WTC11 (cell line): ENCODE measurements at regions not wholly inside any gene's neighbourhood (a gene's known extent, or its start where the extent isn't known, plus 50 kb on each side); places are given as distances from the start of the nearest gene placed in this dataset.

Source experiments
- ATAC-seq: fragments of 200-7000 bp; cut with Tn5 transposase; 2 replicates; pipeline ENCODE4 v1.10.0; 2021; ENCODE audit warnings: mild to moderate bottlenecking, moderate library complexity
- CTCF ChIA-PET: fragments of 300-600 bp; sonication (Branson Sonifier 250); formaldehyde crosslinking; loops from one replicate; lab custom pipeline; 2021; ENCODE audit warnings: antibody characterized with exemption; lab: Charles Lee
- POLR2A ChIA-PET: fragments of 350-600 bp; sonication (Branson Sonifier 250); formaldehyde crosslinking; loops from one replicate; lab custom pipeline; 2021; ENCODE audit warnings: antibody characterized with exemption; lab: Charles Lee
- DNase-seq: peaks from one replicate; pipeline ENCODE4 v3.0.0; 2021; ENCODE audit warnings: low spot score
- H3K27ac Mint-ChIP-seq: 2 replicates; pipeline ENCODE4 v1.8.0; 2021; ENCODE audit warnings: mixed read lengths
- H3K27me3 Mint-ChIP-seq: 2 replicates; pipeline ENCODE4 v1.8.0; 2021; ENCODE audit warnings: low read depth, mild to moderate bottlenecking, moderate library complexity, mixed read lengths
- H3K36me3 Mint-ChIP-seq: 2 replicates; pipeline ENCODE4 v1.8.0; 2021; ENCODE audit warnings: mixed read lengths
- H3K4me1 Mint-ChIP-seq: 2 replicates; pipeline ENCODE4 v1.8.0; 2022; ENCODE audit warnings: mixed read lengths
- H3K4me3 Mint-ChIP-seq: 2 replicates; pipeline ENCODE4 v1.8.0; 2021; ENCODE audit warnings: mild to moderate bottlenecking, moderate library complexity, mixed read lengths
- H3K9me3 Mint-ChIP-seq: 2 replicates; pipeline ENCODE4 v1.8.0; 2021; ENCODE audit warnings: mixed read lengths
- CBFB ChIP-seq: sonication (generic); formaldehyde crosslinking; IDR thresholded peaks from 2 replicates; pipeline ENCODE4 v1.8.1; 2022; ENCODE audit warnings: mild to moderate bottlenecking, low read depth, missing genetic modification reagents
- CREB1 ChIP-seq: sonication (generic); formaldehyde crosslinking; IDR thresholded peaks from 2 replicates; pipeline ENCODE4 v1.8.0; 2023; ENCODE audit warnings: mild to moderate bottlenecking, missing genetic modification reagents
- HMGA2 ChIP-seq: fragments of 250-450 bp; sonication (Bioruptor Pico); IDR thresholded peaks from 2 replicates; pipeline ENCODE4 v1.4.0; 2021; ENCODE audit warnings: mild to moderate bottlenecking, moderate library complexity
- NFATC4 ChIP-seq: fragments of 250-450 bp; sonication (Bioruptor Pico); IDR thresholded peaks from 2 replicates; pipeline ENCODE4 v1.9.0; 2021; ENCODE audit warnings: mild to moderate bottlenecking
- NR2C2 ChIP-seq: sonication (generic); formaldehyde crosslinking; IDR thresholded peaks from 2 replicates; pipeline ENCODE4 v1.8.0; 2022; ENCODE audit warnings: mild to moderate bottlenecking, missing genetic modification reagents
- NR3C1 ChIP-seq: sonication (generic); formaldehyde crosslinking; conservative IDR thresholded peaks from 2 replicates; pipeline ENCODE4 v1.8.1; 2023; ENCODE audit warnings: low read depth, mild to moderate bottlenecking, missing genetic modification reagents
- SMAD4 ChIP-seq: sonication (generic); formaldehyde crosslinking; IDR thresholded peaks from 2 replicates; pipeline ENCODE4 v1.8.0; 2022; ENCODE audit warnings: mild to moderate bottlenecking, missing genetic modification reagents
- SOX15 ChIP-seq: fragments of 250-450 bp; sonication (Bioruptor Pico); IDR thresholded peaks from 2 replicates; pipeline ENCODE4 v1.9.0; 2021; ENCODE audit warnings: mild to moderate bottlenecking
- TP53 ChIP-seq: sonication (generic); formaldehyde crosslinking; IDR thresholded peaks from 2 replicates; pipeline ENCODE4 v1.8.1; 2023; ENCODE audit warnings: mild to moderate bottlenecking, missing genetic modification reagents
- ZNF263 ChIP-seq: sonication (generic); formaldehyde crosslinking; IDR thresholded peaks from 2 replicates; pipeline ENCODE4 v1.8.1; 2022; ENCODE audit warnings: low read depth, mild to moderate bottlenecking, moderate library complexity, missing genetic modification reagents
- ZNF317 ChIP-seq: sonication (generic); formaldehyde crosslinking; IDR thresholded peaks from 2 replicates; pipeline ENCODE4 v1.8.1; 2023; ENCODE audit warnings: low read depth, mild to moderate bottlenecking, moderate library complexity, missing genetic modification reagents, borderline replicate concordance
- ZNF416 ChIP-seq: fragments of 250-450 bp; sonication (Bioruptor Pico); IDR thresholded peaks from 2 replicates; pipeline ENCODE4 v1.9.0; 2021; ENCODE audit warnings: mild to moderate bottlenecking, inconsistent platforms
- TF ChIP-seq, protein P1 (sequence below): sonication (generic); formaldehyde crosslinking; IDR thresholded peaks from 2 replicates; pipeline ENCODE4 v1.8.1; 2022; ENCODE audit warnings: missing genetic modification reagents, borderline replicate concordance
- TF ChIP-seq, protein P2 (sequence below): sonication (generic); formaldehyde crosslinking; conservative IDR thresholded peaks from 2 replicates; pipeline ENCODE4 v1.8.1; 2022; ENCODE audit warnings: mild to moderate bottlenecking, missing genetic modification reagents
- TF ChIP-seq, protein P3 (sequence below): fragments of 250-450 bp; sonication (Bioruptor Pico); IDR thresholded peaks from 2 replicates; pipeline ENCODE4 v1.9.0; 2021; ENCODE audit warnings: mild to moderate bottlenecking
- TF ChIP-seq, protein P4 (sequence below): sonication (generic); formaldehyde crosslinking; IDR thresholded peaks from 2 replicates; pipeline ENCODE4 v1.8.0; 2022; ENCODE audit warnings: missing genetic modification reagents
- TF ChIP-seq, protein P5 (sequence below): sonication (generic); formaldehyde crosslinking; IDR thresholded peaks from 2 replicates; pipeline ENCODE4 v1.8.1; 2022; ENCODE audit warnings: mild to moderate bottlenecking, missing genetic modification reagents, moderate library complexity, borderline replicate concordance
- TF ChIP-seq, protein P6 (sequence below): sonication (generic); formaldehyde crosslinking; IDR thresholded peaks from 2 replicates; pipeline ENCODE4 v1.8.1; 2023; ENCODE audit warnings: mild to moderate bottlenecking, missing genetic modification reagents, borderline replicate concordance
- TF ChIP-seq, protein P7 (sequence below): sonication (generic); formaldehyde crosslinking; IDR thresholded peaks from 2 replicates; pipeline ENCODE4 v1.8.0; 2023; ENCODE audit warnings: missing genetic modification reagents
- TF ChIP-seq, protein P8 (sequence below): fragments of 250-450 bp; sonication (Bioruptor Pico); IDR thresholded peaks from 2 replicates; pipeline ENCODE4 v1.9.0; 2021; ENCODE audit warnings: mild to moderate bottlenecking, borderline replicate concordance

DNA sequence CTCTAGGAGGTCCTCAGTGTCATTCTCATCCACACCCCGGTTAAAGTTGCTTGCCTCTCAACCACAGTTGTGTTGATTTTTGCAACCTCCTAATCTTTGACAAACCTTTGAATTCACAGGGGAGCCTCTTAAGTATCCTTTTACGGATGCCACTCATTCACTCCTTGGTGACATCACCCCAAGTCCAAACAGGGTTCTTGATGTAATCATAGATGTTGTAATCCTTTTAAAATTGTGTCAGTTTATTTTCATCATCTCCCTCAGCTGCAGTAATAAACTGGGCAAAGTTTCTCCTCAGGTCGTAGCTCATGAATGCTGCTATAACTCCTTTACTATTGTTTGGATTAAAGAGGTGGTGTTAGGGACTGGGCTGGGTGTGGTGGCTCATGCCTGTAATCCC is 637.2 kb upstream of the NUDT12 start:
- ChIA-PET CTCF (no interaction called here), POLR2A (no interaction called here)

More for the DNA sequence above, 637.2 kb upstream of the NUDT12 start:
- peaks cover 3% of the 10 kb centered on the region for H3K4me1 Mint-ChIP-seq
- H3K27ac Mint-ChIP-seq, result no peak overlapping the region
- DNase-seq (no peak), ATAC-seq (no peak)
- no peaks in the 10 kb centered on the region for H3K27me3 Mint-ChIP-seq
- H3K36me3 Mint-ChIP-seq, result no peaks in the 10 kb centered on the region
- H3K4me3 Mint-ChIP-seq, result no peak overlapping the region
- TF ChIP-seq ZNF263 (no peak), NR2C2 (CRISPR knock-in tag) (no peak), NR3C1 (CRISPR knock-in tag) (no peak), SOX15 (CRISPR knock-in tag) (no peak), TP53 (CRISPR knock-in tag) (no peak), CREB1 (CRISPR knock-in tag) (no peak), SMAD4 (CRISPR knock-in tag) (no peak), NFATC4 (CRISPR knock-in tag) (no peak), ZNF416 (CRISPR knock-in tag) (no peak), CBFB (no peak), ZNF317 (CRISPR knock-in tag) (no peak), HMGA2 (CRISPR knock-in tag) (no peak)
- TF ChIP-seq, protein P1, sequence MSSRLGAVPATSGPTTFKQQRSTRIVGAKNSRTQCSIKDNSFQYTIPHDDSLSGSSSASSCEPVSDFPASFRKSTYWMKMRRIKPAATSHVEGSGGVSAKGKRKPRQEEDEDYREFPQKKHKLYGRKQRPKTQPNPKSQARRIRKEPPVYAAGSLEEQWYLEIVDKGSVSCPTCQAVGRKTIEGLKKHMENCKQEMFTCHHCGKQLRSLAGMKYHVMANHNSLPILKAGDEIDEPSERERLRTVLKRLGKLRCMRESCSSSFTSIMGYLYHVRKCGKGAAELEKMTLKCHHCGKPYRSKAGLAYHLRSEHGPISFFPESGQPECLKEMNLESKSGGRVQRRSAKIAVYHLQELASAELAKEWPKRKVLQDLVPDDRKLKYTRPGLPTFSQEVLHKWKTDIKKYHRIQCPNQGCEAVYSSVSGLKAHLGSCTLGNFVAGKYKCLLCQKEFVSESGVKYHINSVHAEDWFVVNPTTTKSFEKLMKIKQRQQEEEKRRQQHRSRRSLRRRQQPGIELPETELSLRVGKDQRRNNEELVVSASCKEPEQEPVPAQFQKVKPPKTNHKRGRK (CRISPR knock-in tag), result no peak
- TF ChIP-seq, protein P2, sequence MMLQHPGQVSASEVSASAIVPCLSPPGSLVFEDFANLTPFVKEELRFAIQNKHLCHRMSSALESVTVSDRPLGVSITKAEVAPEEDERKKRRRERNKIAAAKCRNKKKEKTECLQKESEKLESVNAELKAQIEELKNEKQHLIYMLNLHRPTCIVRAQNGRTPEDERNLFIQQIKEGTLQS (CRISPR knock-in tag), result no peak
- TF ChIP-seq, protein P3, sequence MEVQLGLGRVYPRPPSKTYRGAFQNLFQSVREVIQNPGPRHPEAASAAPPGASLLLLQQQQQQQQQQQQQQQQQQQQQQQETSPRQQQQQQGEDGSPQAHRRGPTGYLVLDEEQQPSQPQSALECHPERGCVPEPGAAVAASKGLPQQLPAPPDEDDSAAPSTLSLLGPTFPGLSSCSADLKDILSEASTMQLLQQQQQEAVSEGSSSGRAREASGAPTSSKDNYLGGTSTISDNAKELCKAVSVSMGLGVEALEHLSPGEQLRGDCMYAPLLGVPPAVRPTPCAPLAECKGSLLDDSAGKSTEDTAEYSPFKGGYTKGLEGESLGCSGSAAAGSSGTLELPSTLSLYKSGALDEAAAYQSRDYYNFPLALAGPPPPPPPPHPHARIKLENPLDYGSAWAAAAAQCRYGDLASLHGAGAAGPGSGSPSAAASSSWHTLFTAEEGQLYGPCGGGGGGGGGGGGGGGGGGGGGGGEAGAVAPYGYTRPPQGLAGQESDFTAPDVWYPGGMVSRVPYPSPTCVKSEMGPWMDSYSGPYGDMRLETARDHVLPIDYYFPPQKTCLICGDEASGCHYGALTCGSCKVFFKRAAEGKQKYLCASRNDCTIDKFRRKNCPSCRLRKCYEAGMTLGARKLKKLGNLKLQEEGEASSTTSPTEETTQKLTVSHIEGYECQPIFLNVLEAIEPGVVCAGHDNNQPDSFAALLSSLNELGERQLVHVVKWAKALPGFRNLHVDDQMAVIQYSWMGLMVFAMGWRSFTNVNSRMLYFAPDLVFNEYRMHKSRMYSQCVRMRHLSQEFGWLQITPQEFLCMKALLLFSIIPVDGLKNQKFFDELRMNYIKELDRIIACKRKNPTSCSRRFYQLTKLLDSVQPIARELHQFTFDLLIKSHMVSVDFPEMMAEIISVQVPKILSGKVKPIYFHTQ (CRISPR knock-in tag), result no peak
- TF ChIP-seq, protein P4, sequence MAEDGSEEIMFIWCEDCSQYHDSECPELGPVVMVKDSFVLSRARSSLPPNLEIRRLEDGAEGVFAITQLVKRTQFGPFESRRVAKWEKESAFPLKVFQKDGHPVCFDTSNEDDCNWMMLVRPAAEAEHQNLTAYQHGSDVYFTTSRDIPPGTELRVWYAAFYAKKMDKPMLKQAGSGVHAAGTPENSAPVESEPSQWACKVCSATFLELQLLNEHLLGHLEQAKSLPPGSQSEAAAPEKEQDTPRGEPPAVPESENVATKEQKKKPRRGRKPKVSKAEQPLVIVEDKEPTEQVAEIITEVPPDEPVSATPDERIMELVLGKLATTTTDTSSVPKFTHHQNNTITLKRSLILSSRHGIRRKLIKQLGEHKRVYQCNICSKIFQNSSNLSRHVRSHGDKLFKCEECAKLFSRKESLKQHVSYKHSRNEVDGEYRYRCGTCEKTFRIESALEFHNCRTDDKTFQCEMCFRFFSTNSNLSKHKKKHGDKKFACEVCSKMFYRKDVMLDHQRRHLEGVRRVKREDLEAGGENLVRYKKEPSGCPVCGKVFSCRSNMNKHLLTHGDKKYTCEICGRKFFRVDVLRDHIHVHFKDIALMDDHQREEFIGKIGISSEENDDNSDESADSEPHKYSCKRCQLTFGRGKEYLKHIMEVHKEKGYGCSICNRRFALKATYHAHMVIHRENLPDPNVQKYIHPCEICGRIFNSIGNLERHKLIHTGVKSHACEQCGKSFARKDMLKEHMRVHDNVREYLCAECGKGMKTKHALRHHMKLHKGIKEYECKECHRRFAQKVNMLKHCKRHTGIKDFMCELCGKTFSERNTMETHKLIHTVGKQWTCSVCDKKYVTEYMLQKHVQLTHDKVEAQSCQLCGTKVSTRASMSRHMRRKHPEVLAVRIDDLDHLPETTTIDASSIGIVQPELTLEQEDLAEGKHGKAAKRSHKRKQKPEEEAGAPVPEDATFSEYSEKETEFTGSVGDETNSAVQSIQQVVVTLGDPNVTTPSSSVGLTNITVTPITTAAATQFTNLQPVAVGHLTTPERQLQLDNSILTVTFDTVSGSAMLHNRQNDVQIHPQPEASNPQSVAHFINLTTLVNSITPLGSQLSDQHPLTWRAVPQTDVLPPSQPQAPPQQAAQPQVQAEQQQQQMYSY (CRISPR knock-in tag), result no peak
- TF ChIP-seq, protein P5, sequence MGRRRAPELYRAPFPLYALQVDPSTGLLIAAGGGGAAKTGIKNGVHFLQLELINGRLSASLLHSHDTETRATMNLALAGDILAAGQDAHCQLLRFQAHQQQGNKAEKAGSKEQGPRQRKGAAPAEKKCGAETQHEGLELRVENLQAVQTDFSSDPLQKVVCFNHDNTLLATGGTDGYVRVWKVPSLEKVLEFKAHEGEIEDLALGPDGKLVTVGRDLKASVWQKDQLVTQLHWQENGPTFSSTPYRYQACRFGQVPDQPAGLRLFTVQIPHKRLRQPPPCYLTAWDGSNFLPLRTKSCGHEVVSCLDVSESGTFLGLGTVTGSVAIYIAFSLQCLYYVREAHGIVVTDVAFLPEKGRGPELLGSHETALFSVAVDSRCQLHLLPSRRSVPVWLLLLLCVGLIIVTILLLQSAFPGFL (CRISPR knock-in tag), result no peak
- TF ChIP-seq, protein P6, sequence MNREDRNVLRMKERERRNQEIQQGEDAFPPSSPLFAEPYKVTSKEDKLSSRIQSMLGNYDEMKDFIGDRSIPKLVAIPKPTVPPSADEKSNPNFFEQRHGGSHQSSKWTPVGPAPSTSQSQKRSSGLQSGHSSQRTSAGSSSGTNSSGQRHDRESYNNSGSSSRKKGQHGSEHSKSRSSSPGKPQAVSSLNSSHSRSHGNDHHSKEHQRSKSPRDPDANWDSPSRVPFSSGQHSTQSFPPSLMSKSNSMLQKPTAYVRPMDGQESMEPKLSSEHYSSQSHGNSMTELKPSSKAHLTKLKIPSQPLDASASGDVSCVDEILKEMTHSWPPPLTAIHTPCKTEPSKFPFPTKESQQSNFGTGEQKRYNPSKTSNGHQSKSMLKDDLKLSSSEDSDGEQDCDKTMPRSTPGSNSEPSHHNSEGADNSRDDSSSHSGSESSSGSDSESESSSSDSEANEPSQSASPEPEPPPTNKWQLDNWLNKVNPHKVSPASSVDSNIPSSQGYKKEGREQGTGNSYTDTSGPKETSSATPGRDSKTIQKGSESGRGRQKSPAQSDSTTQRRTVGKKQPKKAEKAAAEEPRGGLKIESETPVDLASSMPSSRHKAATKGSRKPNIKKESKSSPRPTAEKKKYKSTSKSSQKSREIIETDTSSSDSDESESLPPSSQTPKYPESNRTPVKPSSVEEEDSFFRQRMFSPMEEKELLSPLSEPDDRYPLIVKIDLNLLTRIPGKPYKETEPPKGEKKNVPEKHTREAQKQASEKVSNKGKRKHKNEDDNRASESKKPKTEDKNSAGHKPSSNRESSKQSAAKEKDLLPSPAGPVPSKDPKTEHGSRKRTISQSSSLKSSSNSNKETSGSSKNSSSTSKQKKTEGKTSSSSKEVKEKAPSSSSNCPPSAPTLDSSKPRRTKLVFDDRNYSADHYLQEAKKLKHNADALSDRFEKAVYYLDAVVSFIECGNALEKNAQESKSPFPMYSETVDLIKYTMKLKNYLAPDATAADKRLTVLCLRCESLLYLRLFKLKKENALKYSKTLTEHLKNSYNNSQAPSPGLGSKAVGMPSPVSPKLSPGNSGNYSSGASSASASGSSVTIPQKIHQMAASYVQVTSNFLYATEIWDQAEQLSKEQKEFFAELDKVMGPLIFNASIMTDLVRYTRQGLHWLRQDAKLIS, result no peak
- TF ChIP-seq, protein P7, sequence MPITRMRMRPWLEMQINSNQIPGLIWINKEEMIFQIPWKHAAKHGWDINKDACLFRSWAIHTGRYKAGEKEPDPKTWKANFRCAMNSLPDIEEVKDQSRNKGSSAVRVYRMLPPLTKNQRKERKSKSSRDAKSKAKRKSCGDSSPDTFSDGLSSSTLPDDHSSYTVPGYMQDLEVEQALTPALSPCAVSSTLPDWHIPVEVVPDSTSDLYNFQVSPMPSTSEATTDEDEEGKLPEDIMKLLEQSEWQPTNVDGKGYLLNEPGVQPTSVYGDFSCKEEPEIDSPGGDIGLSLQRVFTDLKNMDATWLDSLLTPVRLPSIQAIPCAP, result no peak
- TF ChIP-seq, protein P8, sequence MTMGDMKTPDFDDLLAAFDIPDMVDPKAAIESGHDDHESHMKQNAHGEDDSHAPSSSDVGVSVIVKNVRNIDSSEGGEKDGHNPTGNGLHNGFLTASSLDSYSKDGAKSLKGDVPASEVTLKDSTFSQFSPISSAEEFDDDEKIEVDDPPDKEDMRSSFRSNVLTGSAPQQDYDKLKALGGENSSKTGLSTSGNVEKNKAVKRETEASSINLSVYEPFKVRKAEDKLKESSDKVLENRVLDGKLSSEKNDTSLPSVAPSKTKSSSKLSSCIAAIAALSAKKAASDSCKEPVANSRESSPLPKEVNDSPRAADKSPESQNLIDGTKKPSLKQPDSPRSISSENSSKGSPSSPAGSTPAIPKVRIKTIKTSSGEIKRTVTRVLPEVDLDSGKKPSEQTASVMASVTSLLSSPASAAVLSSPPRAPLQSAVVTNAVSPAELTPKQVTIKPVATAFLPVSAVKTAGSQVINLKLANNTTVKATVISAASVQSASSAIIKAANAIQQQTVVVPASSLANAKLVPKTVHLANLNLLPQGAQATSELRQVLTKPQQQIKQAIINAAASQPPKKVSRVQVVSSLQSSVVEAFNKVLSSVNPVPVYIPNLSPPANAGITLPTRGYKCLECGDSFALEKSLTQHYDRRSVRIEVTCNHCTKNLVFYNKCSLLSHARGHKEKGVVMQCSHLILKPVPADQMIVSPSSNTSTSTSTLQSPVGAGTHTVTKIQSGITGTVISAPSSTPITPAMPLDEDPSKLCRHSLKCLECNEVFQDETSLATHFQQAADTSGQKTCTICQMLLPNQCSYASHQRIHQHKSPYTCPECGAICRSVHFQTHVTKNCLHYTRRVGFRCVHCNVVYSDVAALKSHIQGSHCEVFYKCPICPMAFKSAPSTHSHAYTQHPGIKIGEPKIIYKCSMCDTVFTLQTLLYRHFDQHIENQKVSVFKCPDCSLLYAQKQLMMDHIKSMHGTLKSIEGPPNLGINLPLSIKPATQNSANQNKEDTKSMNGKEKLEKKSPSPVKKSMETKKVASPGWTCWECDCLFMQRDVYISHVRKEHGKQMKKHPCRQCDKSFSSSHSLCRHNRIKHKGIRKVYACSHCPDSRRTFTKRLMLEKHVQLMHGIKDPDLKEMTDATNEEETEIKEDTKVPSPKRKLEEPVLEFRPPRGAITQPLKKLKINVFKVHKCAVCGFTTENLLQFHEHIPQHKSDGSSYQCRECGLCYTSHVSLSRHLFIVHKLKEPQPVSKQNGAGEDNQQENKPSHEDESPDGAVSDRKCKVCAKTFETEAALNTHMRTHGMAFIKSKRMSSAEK, result no peak
- 0 out of 2 replicates have a peak, but pooled peaks cover 3% of the 10 kb centered on the region for H3K9me3 Mint-ChIP-seq
